H1 (cell line): ENCODE measurements at regions not wholly inside any gene's neighbourhood (a gene's known extent, or its start where the extent isn't known, plus 50 kb on each side); places are given as distances from the start of the nearest gene placed in this dataset.

ENCODE experiments used
- CTCF ChIA-PET: fragments of 300-600 bp; sonication (Branson Sonifier 250); formaldehyde crosslinking; loops from one replicate; lab custom pipeline; 2021; ENCODE audit not compliant: partially characterized antibody; lab: Charles Lee
- POLR2A ChIA-PET: fragments of 300-600 bp; sonication (Branson Sonifier 250); formaldehyde crosslinking; loops from one replicate; lab custom pipeline; 2021; ENCODE audit warnings: inconsistent platforms; ENCODE audit not compliant: partially characterized antibody; lab: Charles Lee
- DNase-seq, 2 experiments: peaks; one replicate each; pipeline versions ENCODE4 v3.0.0 to v3.0.0-alpha.2; 2010 to 2022; ENCODE audit warnings: low spot score in 2 of 2, low read depth in 1 of 2, mixed read lengths in 1 of 2
- FAIRE-seq: peaks from 2 replicates; lab custom pipeline; 2011; peaks lifted over from hg19 to GRCh38; lab: Jason Lieb, UNC
- H2AFZ ChIP-seq: 2 replicates; pipeline ENCODE4 v1.8.1; 2012; ENCODE audit warnings: low read length, inconsistent platforms
- H2AK5ac ChIP-seq: 2 replicates; pipeline ENCODE4 v1.6.1; 2013; ENCODE audit warnings: low read depth, low read length
- H2BK120ac ChIP-seq: replicated peaks from 2 replicates; pipeline ENCODE3; 2013; ENCODE audit warnings: low read depth, low read length, inconsistent platforms
- H2BK12ac ChIP-seq: 2 replicates; pipeline ENCODE4 v1.6.1; 2013; ENCODE audit warnings: low read depth, low read length
- H2BK15ac ChIP-seq: 2 replicates; pipeline ENCODE4 v1.6.1; 2013; ENCODE audit warnings: low read length
- H2BK20ac ChIP-seq: 2 replicates; pipeline ENCODE4 v1.6.1; 2013; ENCODE audit warnings: low read length
- H2BK5ac ChIP-seq: 2 replicates; pipeline ENCODE4 v1.6.1; 2013; ENCODE audit warnings: low read depth, low read length
- H3K14ac ChIP-seq: 2 replicates; pipeline ENCODE4 v1.6.1; 2013; ENCODE audit warnings: inconsistent platforms; ENCODE audit not compliant: insufficient read length
- H3K18ac ChIP-seq: 2 replicates; pipeline ENCODE4 v1.6.1; 2013; ENCODE audit warnings: low read length; ENCODE audit errors: extremely low read depth
- H3K23ac ChIP-seq: 2 replicates; pipeline ENCODE4 v1.6.1; 2013; ENCODE audit warnings: inconsistent platforms; ENCODE audit not compliant: insufficient read length
- H3K23me2 ChIP-seq: 2 replicates; pipeline ENCODE4 v1.6.1; 2013; ENCODE audit warnings: low read depth, low read length
- H3K27ac ChIP-seq: 2 replicates; pipeline ENCODE4 v1.6.1; 2011; ENCODE audit warnings: low read depth, low read length, inconsistent platforms
- H3K27me3 ChIP-seq, 4 experiments: replicated peaks in 1 of 4; 1 replicate in 1 of 4; 2 replicates in 3 of 4; pipeline versions ENCODE4 v1.6.1 to v1.8.1; 2011 to 2013; ENCODE audit warnings: low read length in 3 of 4, mild to moderate bottlenecking in 3 of 4, inconsistent platforms in 2 of 4, mixed read lengths in 2 of 4, moderate library complexity in 1 of 4; ENCODE audit not compliant: control insufficient read depth in 3 of 4, insufficient read depth in 3 of 4; ENCODE audit errors: extremely low read depth in 1 of 4
- H3K36me3 ChIP-seq, 4 experiments: 2 replicates each; pipeline versions ENCODE4 v1.6.1 to v1.8.1; 2011 to 2013; ENCODE audit warnings: mild to moderate bottlenecking in 4 of 4, low read length in 3 of 4, moderate library complexity in 2 of 4, control low read depth in 1 of 4, inconsistent platforms in 1 of 4; ENCODE audit not compliant: insufficient read depth in 4 of 4, control insufficient read depth in 2 of 4
- H3K4ac ChIP-seq: replicated peaks from 2 replicates; pipeline ENCODE3; 2013; ENCODE audit warnings: low read length, low read depth, mixed read lengths, inconsistent platforms; ENCODE audit not compliant: insufficient read length
- H3K4me1 ChIP-seq, 4 experiments: replicated peaks in 1 of 4; 1 replicate in 1 of 4; 2 replicates in 3 of 4; pipeline versions ENCODE4 v1.6.1 to v1.8.1; 2011 to 2013; ENCODE audit warnings: low read length in 3 of 4, inconsistent platforms in 2 of 4, mixed read lengths in 1 of 4; ENCODE audit not compliant: insufficient read depth in 4 of 4, control insufficient read depth in 3 of 4
- H3K4me2 ChIP-seq, 2 experiments: 2 replicates each; pipeline versions ENCODE4 v1.6.1 to v1.8.1; 2011 to 2013; ENCODE audit warnings: low read depth in 2 of 2, low read length in 2 of 2, control low read depth in 1 of 2, inconsistent platforms in 1 of 2, mild to moderate bottlenecking in 1 of 2; ENCODE audit not compliant: insufficient read depth in 1 of 2
- H3K4me3 ChIP-seq, 4 experiments: fragments of 200-600, 300-600 bp in 1 of 4; sonication (generic), shearing (Covaris generic), sonication (Bioruptor Twin) in 1 of 4; 2 replicates each; pipeline versions ENCODE4 v1.5.1 to v1.8.1; 2011 to 2016; ENCODE audit warnings: low read length in 4 of 4, low read depth in 3 of 4, control low read depth in 2 of 4, inconsistent platforms in 2 of 4, mild to moderate bottlenecking in 2 of 4, mixed read lengths in 1 of 4, moderate library complexity in 1 of 4; ENCODE audit not compliant: insufficient read depth in 2 of 4; ENCODE audit errors: extremely low read depth in 1 of 4
- H3K56ac ChIP-seq: replicated peaks from 2 replicates; pipeline ENCODE3; 2013; ENCODE audit warnings: low read depth, mild to moderate bottlenecking, mixed read lengths, low read length, inconsistent platforms; ENCODE audit not compliant: insufficient read length
- H3K79me1 ChIP-seq: 2 replicates; pipeline ENCODE4 v1.6.1; 2013; ENCODE audit warnings: low read depth, low read length, control low read depth
- H3K79me2 ChIP-seq, 2 experiments: 2 replicates each; pipeline versions ENCODE4 v1.6.1 to v1.8.1; 2012 to 2013; ENCODE audit warnings: low read length in 2 of 2, mild to moderate bottlenecking in 2 of 2, inconsistent platforms in 1 of 2; ENCODE audit not compliant: insufficient read depth in 2 of 2, control insufficient read depth in 1 of 2
- H3K9ac ChIP-seq, 4 experiments: replicated peaks in 1 of 4; 1 replicate in 1 of 4; 2 replicates in 3 of 4; pipeline versions ENCODE4 v1.6.1 to v1.8.1; 2011 to 2013; ENCODE audit warnings: low read depth in 3 of 4, low read length in 3 of 4, control low read depth in 2 of 4, mild to moderate bottlenecking in 2 of 4, moderate library complexity in 2 of 4, inconsistent platforms in 1 of 4; ENCODE audit errors: extremely low read depth in 1 of 4
- H3K9me3 ChIP-seq, 2 experiments: 2 replicates each; pipeline versions ENCODE4 v1.6.1 to v1.8.1; 2012 to 2013; ENCODE audit warnings: mild to moderate bottlenecking in 2 of 2, moderate library complexity in 2 of 2, control low read depth in 1 of 2, inconsistent platforms in 1 of 2, low read depth in 1 of 2, low read length in 1 of 2, mixed read lengths in 1 of 2; ENCODE audit not compliant: insufficient read depth in 2 of 2
- H4K20me1 ChIP-seq, 2 experiments: replicated peaks in 1 of 2; 2 replicates each; pipeline versions ENCODE3 to v1.8.1; 2011 to 2013; ENCODE audit warnings: inconsistent platforms in 2 of 2, low read length in 2 of 2, mild to moderate bottlenecking in 1 of 2; ENCODE audit not compliant: insufficient read depth in 2 of 2, control insufficient read depth in 1 of 2
- H4K5ac ChIP-seq: 2 replicates; pipeline ENCODE4 v1.6.1; 2013; ENCODE audit warnings: low read length, low read depth, mixed read lengths, inconsistent platforms; ENCODE audit not compliant: insufficient read length
- H4K8ac ChIP-seq: 2 replicates; pipeline ENCODE4 v1.8.0; 2013; ENCODE audit warnings: mild to moderate bottlenecking, moderate library complexity, low read length, inconsistent platforms; ENCODE audit not compliant: insufficient read depth; ENCODE audit errors: extremely low read depth
- H4K91ac ChIP-seq: replicated peaks from 2 replicates; pipeline ENCODE3; 2013; ENCODE audit warnings: low read length, mixed read lengths, inconsistent platforms; ENCODE audit not compliant: insufficient read length
- CTCF ChIP-seq, 3 experiments: IDR thresholded peaks; 1 replicate in 2 of 3; 2 replicates in 1 of 3; pipeline versions ENCODE4 v1.5.1 to v1.6.1; 2011; ENCODE audit warnings: low read length in 3 of 3, mild to moderate bottlenecking in 3 of 3, inconsistent platforms in 2 of 3, low read depth in 1 of 3, moderate library complexity in 1 of 3; ENCODE audit not compliant: insufficient read depth in 1 of 3; ENCODE audit errors: control extremely low read depth in 1 of 3
- JUND ChIP-seq: IDR thresholded peaks from 2 replicates; pipeline ENCODE4 v1.6.1; 2011; ENCODE audit warnings: mild to moderate bottlenecking, improper control_type of control experiment, low read length
- POLR2AphosphoS5 ChIP-seq: IDR thresholded peaks from 2 replicates; pipeline ENCODE4 v1.6.1; 2011; ENCODE audit warnings: low read depth, low read length
- TAF1 ChIP-seq: IDR thresholded peaks from 2 replicates; pipeline ENCODE4 v1.6.1; 2011; ENCODE audit warnings: mild to moderate bottlenecking, low read depth, low read length
- TCF12 ChIP-seq: IDR thresholded peaks from 2 replicates; pipeline ENCODE4 v1.6.1; 2011; ENCODE audit warnings: low read depth, mild to moderate bottlenecking, low read length
- YY1 ChIP-seq: IDR thresholded peaks from 2 replicates; pipeline ENCODE4 v1.6.1; 2011; ENCODE audit warnings: low read depth, mild to moderate bottlenecking, low read length
- WGBS, 2 experiments: shearing (Covaris generic) in 1 of 2; methylation state at CpG; one replicate each; pipeline versions ENCODE4 v1.1.6 to v1.1.7; 2013 to 2015; ENCODE audit warnings: low lambda C conversion rate in 2 of 2, mixed read lengths in 2 of 2, inconsistent platforms in 1 of 2, low coverage in 1 of 2, missing lambda C conversion rate in 1 of 2; ENCODE audit not compliant: insufficient replicate concordance in 2 of 2, insufficient coverage in 1 of 2, insufficient read length in 1 of 2; ENCODE audit errors: extremely low coverage in 1 of 2, missing lambda C conversion rate in 1 of 2; 5-methylcytosine and 5-hydroxymethylcytosine counted together

DNA sequence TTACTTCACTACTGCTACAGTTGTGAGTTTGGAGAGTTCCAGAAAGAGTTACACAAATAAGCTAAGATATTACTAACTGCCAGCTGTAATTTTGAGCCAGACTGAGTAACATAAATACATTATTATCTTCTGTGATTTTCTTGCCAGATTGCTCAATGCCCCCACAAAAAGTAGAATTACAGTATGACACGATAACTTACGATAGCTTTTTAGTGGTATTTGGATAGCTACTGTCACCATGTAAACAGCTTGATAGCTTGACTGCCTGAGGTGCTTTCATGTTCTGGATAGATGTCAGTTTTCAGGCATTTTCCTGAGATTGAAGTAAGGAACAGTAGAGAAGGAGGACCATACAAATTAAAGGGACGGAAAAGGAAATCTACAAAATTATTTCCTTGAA, 533.3 kb downstream of the SOCS6 start:
- 24% methylated on average over 3 of the region's 3 CpGs; no CpG with 5 or more reads in 1 of the 2 experiments for WGBS, 2 experiments
- Histone ChIP-seq H3K4me3 (no peak overlapping the region), H2AK5ac (no peak overlapping the region), H3K9ac (no peak overlapping the region), H3K27me3 (no peaks in the 10 kb centered on the region), H4K91ac (no peak overlapping the region), H4K8ac (no peak overlapping the region), H3K27ac (no peak overlapping the region), H4K5ac (no peak overlapping the region), H3K9me3 (peaks cover 56 to 68% of the 10 kb centered on the region in 2 experiments), H3K56ac (no peak overlapping the region), H3K14ac (no peak overlapping the region), H2BK20ac (no peak overlapping the region), H3K79me1 (no peaks in the 10 kb centered on the region), H2BK15ac (no peak overlapping the region), H3K18ac (no peak overlapping the region), H3K4me1 (no peaks in the 10 kb centered on the region), H2AFZ (no peak overlapping the region), H2BK12ac (no peak overlapping the region), H3K4me2 (no peak overlapping the region), H3K4ac (no peak overlapping the region), H3K23me2 (no peaks in the 10 kb centered on the region), H2BK120ac (no peak overlapping the region), H3K79me2 (no peaks in the 10 kb centered on the region), H4K20me1 (no peaks in the 10 kb centered on the region), H2BK5ac (no peak overlapping the region), H3K36me3 (no peaks in the 10 kb centered on the region), H3K23ac (no peak overlapping the region)
- ChIA-PET POLR2A (no interaction called here), CTCF (no interaction called here)
- DNase-seq = no peak
- TF ChIP-seq POLR2AphosphoS5 (no peak), JUND (no peak), TCF12 (no peak), TAF1 (no peak), CTCF (IDR thresholded peaks at IDR 0.05; ENCODE audit: control extremely low read depth in 1 of 3, insufficient read depth in 1 of 3, low read depth in 1 of 3, low read length in 3 of 3) (no peak), YY1 (no peak)
- FAIRE-seq = no peak
